ENCODE measurements at regions not wholly inside any gene's neighbourhood (a gene's known extent, or its start where the extent isn't known, plus 50 kb on each side); places are given as distances from the start of the nearest gene placed in this dataset.

DNA sequence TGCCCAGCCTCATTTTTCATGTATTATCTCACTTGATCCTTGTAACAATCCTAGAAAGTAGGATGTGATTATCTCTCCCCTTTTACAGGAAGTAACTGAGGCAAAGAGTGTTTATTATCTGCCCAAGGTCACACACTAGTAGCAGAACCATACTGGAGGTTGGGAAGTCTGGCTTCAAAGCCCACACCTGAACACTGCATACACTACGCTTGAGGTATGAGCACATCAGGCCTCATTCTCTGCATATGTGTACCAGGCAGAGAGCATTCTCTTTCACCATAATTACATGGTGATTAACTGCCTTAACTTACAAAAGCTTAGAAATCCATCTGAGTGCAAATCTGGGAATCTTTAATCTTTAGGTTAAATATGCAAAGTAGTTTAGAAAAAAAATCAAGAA is 361.8 kb downstream of the MFSD1 start:
- TF ChIP-seq CTCF (IDR thresholded peaks at IDR 0.05; ENCODE audit: poor library complexity, severe bottlenecking) (no peak), POLR2AphosphoS5 (IDR thresholded peaks at IDR 0.05) (no peak), TAF1 (IDR thresholded peaks at IDR 0.05; ENCODE audit: low read depth) (no peak), EP300 (conservative IDR thresholded peaks at IDR 0.05; ENCODE audit: poor library complexity, severe bottlenecking) (no peak), EZH2 (IDR thresholded peaks at IDR 0.05; ENCODE audit: borderline replicate concordance, insufficient read depth, low read length, poor library complexity, severe bottlenecking) (no peak), REST (IDR thresholded peaks at IDR 0.05; ENCODE audit: borderline replicate concordance) (no peak), SMC3 (conservative IDR thresholded peaks at IDR 0.05; ENCODE audit: poor library complexity) (no peak), RAD21 (conservative IDR thresholded peaks at IDR 0.05) (no peak), MXI1 (conservative IDR thresholded peaks at IDR 0.05; ENCODE audit: poor library complexity, severe bottlenecking) (no peak)

Data from neural cell (in vitro differentiated cells).